ENCODE measurements at regions not wholly inside any gene's neighbourhood (a gene's known extent, or its start where the extent isn't known, plus 50 kb on each side); places are given as distances from the start of the nearest gene placed in this dataset.

- TF ChIP-seq, protein P1, sequence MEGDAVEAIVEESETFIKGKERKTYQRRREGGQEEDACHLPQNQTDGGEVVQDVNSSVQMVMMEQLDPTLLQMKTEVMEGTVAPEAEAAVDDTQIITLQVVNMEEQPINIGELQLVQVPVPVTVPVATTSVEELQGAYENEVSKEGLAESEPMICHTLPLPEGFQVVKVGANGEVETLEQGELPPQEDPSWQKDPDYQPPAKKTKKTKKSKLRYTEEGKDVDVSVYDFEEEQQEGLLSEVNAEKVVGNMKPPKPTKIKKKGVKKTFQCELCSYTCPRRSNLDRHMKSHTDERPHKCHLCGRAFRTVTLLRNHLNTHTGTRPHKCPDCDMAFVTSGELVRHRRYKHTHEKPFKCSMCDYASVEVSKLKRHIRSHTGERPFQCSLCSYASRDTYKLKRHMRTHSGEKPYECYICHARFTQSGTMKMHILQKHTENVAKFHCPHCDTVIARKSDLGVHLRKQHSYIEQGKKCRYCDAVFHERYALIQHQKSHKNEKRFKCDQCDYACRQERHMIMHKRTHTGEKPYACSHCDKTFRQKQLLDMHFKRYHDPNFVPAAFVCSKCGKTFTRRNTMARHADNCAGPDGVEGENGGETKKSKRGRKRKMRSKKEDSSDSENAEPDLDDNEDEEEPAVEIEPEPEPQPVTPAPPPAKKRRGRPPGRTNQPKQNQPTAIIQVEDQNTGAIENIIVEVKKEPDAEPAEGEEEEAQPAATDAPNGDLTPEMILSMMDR (IDR thresholded peaks at IDR 0.05) = no peak
- TF ChIP-seq POLR2AphosphoS5 (IDR thresholded peaks at IDR 0.05; ENCODE audit: insufficient read depth in 1 of 2, low read depth in 1 of 2) = no peak
Observed at GRCh38 chr4:158966091-158966490, 136.8 kb upstream of the RAPGEF2 start.

Data from vagina (tissue), 2 donors.